HL-60 (cell line): ENCODE measurements at regions not wholly inside any gene's neighbourhood (a gene's known extent, or its start where the extent isn't known, plus 50 kb on each side); places are given as distances from the start of the nearest gene placed in this dataset.
A peak's percentile ranks its signal among the peaks of the same experiment; 100 is the strongest.

Experiments
- DNase-seq, 2 experiments: peaks; one replicate each; pipeline ENCODE4 v3.0.0-alpha.2; 2010 to 2020; ENCODE audit warnings: low read depth in 1 of 2, low spot score in 1 of 2
- H3K27ac ChIP-seq: fragments of 250-450 bp; sonication (Bioruptor Pico); replicated peaks from 2 replicates; pipeline ENCODE4 v1.5.1; 2020; ENCODE audit warnings: mild to moderate bottlenecking, moderate library complexity
- H3K27me3 ChIP-seq: fragments of 250-450 bp; sonication (Bioruptor Pico); 2 replicates; pipeline ENCODE4 v1.5.1; 2021; ENCODE audit warnings: mild to moderate bottlenecking, moderate library complexity; ENCODE audit not compliant: insufficient read depth, poor library complexity, severe bottlenecking
- H3K4me3 ChIP-seq: replicated peaks from 2 replicates; pipeline ENCODE4 v1.5.1; 2011; ENCODE audit warnings: mild to moderate bottlenecking, control low read depth, low read length; ENCODE audit not compliant: insufficient read depth
- GABPA ChIP-seq: IDR thresholded peaks from 2 replicates; pipeline ENCODE4 v1.6.1; 2012; ENCODE audit warnings: low read depth
- POLR2AphosphoS5 ChIP-seq: IDR thresholded peaks from 2 replicates; pipeline ENCODE4 v1.6.1; 2012; ENCODE audit warnings: low read depth
- REST ChIP-seq: IDR thresholded peaks from 2 replicates; pipeline ENCODE4 v1.6.1; 2012; ENCODE audit warnings: low read depth; ENCODE audit not compliant: insufficient replicate concordance
- SPI1 ChIP-seq: IDR thresholded peaks from 2 replicates; pipeline ENCODE4 v1.6.1; 2012; ENCODE audit warnings: low read depth, mild to moderate bottlenecking, borderline replicate concordance
- TF ChIP-seq, protein P1 (sequence below): IDR thresholded peaks from one replicate; pipeline ENCODE4 v1.5.1; 2011; ENCODE audit warnings: low read length, control low read depth, inconsistent platforms; ENCODE audit not compliant: insufficient read depth

GRCh38 chr2:64785245-64785644 lies 131.5 kb upstream of the SERTAD2 start:
- no peak for DNase-seq
- H3K27me3 ChIP-seq: no peaks in the 10 kb centered on the region
- no peak overlapping the region for H3K27ac ChIP-seq
- no peak for TF ChIP-seq REST
- TF ChIP-seq SPI1: no peak
- TF ChIP-seq, protein P1, sequence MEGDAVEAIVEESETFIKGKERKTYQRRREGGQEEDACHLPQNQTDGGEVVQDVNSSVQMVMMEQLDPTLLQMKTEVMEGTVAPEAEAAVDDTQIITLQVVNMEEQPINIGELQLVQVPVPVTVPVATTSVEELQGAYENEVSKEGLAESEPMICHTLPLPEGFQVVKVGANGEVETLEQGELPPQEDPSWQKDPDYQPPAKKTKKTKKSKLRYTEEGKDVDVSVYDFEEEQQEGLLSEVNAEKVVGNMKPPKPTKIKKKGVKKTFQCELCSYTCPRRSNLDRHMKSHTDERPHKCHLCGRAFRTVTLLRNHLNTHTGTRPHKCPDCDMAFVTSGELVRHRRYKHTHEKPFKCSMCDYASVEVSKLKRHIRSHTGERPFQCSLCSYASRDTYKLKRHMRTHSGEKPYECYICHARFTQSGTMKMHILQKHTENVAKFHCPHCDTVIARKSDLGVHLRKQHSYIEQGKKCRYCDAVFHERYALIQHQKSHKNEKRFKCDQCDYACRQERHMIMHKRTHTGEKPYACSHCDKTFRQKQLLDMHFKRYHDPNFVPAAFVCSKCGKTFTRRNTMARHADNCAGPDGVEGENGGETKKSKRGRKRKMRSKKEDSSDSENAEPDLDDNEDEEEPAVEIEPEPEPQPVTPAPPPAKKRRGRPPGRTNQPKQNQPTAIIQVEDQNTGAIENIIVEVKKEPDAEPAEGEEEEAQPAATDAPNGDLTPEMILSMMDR: no peak
- no peak for TF ChIP-seq POLR2AphosphoS5
- TF ChIP-seq GABPA: no peak
- H3K4me3 ChIP-seq: no peak overlapping the region

DNA sequence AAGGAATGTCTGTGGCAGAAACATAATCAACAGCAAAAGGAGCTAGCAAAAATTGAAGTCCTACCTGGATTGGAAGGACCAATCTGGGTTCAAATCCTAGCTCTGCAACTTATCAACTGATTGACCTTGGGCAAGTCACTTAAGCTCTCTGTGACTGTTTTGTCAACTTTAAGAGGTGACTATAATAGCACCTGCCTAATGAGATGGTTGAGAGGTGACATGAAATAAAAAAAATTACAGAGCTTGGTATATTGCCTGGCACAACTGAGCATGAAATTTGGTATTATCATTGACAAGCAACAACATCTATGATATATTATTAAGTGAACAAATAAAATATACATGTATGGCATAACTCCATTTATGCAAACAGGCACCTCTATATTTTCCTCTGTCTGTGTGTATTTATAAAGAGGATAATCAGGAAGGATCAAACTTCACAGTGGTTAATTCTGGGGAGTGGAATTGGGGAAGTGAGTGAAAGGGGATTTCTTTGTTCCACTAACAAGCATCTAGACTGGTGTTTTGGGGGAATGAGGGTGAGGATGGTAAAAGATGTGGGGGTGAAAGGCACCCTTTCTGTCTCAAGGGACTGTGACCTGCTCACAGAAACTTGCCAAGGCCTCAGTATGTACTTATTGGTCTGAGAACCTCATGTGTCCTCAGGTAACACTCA lies 132.8 kb upstream of the SERTAD2 start:
- no peaks in the 10 kb centered on the region for H3K27me3 ChIP-seq
- DNase-seq: no peak
- TF ChIP-seq POLR2AphosphoS5 (no peak), SPI1 (peak; percentile 80)
- no peak overlapping the region for H3K27ac ChIP-seq
- no peak overlapping the region for H3K4me3 ChIP-seq

DNA sequence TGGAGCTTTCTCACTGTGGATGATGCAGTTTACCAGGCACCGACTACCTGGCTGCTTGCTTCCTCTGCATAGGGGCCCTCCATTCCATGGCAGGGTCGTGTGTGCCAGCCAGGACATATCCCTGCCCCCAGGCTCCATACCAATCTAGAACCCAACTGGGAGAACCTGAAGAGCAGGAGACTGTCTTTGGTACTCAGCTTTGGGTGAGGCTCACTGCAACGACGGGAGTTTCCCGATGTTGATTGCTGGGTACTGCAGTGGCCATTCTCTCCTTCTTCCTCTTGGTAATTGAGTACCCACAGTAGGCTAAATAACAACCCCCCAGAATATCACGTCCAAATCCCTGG lies 133.3 kb upstream of the SERTAD2 start:
- TF ChIP-seq GABPA (no peak), REST (no peak), SPI1 (no peak), POLR2AphosphoS5 (no peak)
- TF ChIP-seq, protein P1: no peak
- no peak for DNase-seq
- H3K4me3 ChIP-seq: no peak overlapping the region
- H3K27ac ChIP-seq: no peak overlapping the region
- no peaks in the 10 kb centered on the region for H3K27me3 ChIP-seq

GRCh38 chr2:64787698-64788097 lies 134.0 kb upstream of the SERTAD2 start:
- TF ChIP-seq, protein P1: no peak
- TF ChIP-seq POLR2AphosphoS5 (no peak), GABPA (no peak), REST (no peak), SPI1 (no peak)
- Histone ChIP-seq H3K4me3 (no peak overlapping the region), H3K27me3 (no peaks in the 10 kb centered on the region), H3K27ac (no peak overlapping the region)
- peak; percentile 51 to 63 for DNase-seq
